ENCODE measurements at regions not wholly inside any gene's neighbourhood (a gene's known extent, or its start where the extent isn't known, plus 50 kb on each side); places are given as distances from the start of the nearest gene placed in this dataset.

GRCh38 chr2:175626796-175627195 lies 375.3 kb downstream of the LNPK start (continued):
- TF ChIP-seq USF2 (IDR thresholded peaks at IDR 0.05; ENCODE audit: low read length), result no peak
- no peak for TF ChIP-seq SUZ12 (IDR thresholded peaks at IDR 0.05; ENCODE audit: low read length)
- no peak for TF ChIP-seq NANOG (IDR thresholded peaks at IDR 0.05; ENCODE audit: insufficient read depth, low read depth, low read length, poor library complexity, severe bottlenecking)
- no peak for TF ChIP-seq HDAC6 (IDR thresholded peaks at IDR 0.05; ENCODE audit: low read depth, low read length)

All from H1 (cell line).